ENCODE measurements at regions not wholly inside any gene's neighbourhood (a gene's known extent, or its start where the extent isn't known, plus 50 kb on each side); places are given as distances from the start of the nearest gene placed in this dataset.

DNA sequence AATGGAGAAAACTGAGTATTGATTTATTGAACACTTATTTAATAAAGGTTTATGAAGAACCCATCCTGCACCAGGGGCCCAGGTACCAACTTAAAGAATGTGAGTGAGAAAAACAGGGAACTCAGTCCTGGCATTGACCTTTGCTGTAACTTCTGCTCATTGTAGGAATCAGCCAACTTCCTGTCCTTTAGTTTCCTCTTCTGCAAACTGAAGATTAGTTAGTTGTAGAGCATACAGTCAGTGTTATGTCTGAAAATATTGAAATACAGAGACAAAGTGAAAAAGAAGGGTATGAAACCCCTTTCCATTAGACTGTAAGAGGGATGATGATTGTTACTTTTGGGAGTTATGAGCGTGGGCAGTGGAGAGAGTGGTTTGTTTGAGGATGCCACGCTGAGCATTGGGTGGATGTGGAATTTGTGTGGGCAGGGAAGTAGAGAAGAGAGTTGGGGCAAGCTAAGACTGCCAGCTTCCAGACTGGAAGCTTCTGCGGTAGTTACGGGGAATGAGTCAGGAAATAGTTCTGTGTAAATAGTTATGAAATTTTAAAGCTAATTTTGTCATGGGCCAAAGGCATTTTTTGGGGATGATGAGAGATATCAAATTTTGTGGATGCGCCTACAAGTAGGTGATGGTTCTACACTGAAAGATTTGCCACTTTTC is 89.2 kb downstream of the GPR88 start:
- Histone ChIP-seq H3K79me2 (ENCODE audit: insufficient read depth, low read length) (no peaks in the 10 kb centered on the region), H2BK120ac (ENCODE audit: low read depth, low read length, poor library complexity, severe bottlenecking) (no peak overlapping the region), H4K5ac (ENCODE audit: insufficient read length, low read depth, low read length) (no peak overlapping the region), H3K4ac (ENCODE audit: low read depth, low read length) (no peak overlapping the region), H3K23me2 (ENCODE audit: insufficient read length, low read depth, low read length, poor library complexity, severe bottlenecking) (no peaks in the 10 kb centered on the region), H3K18ac (ENCODE audit: insufficient read length, low read depth, low read length) (no peak overlapping the region), H4K8ac (replicated peaks; ENCODE audit: insufficient read length, low read depth, low read length) (no peak overlapping the region), H4K20me1 (ENCODE audit: control insufficient read depth, insufficient read depth, insufficient read length) (no peaks in the 10 kb centered on the region), H3K14ac (ENCODE audit: insufficient read depth, low read length) (no peak overlapping the region), H3T11ph (ENCODE audit: low read length) (no peak overlapping the region), H3K9ac (ENCODE audit: extremely low read depth, insufficient read length, low read length) (no peak overlapping the region), H3K27me3 (ENCODE audit: insufficient read depth, low read length) (no peaks in the 10 kb centered on the region), H3K4me1 (ENCODE audit: insufficient read depth, low read length) (no peaks in the 10 kb centered on the region), H2BK5ac (ENCODE audit: insufficient read length, low read length) (no peak overlapping the region), H3K79me1 (ENCODE audit: insufficient read depth, low read depth, low read length, poor library complexity, severe bottlenecking) (no peaks in the 10 kb centered on the region), H2BK20ac (ENCODE audit: low read depth, low read length, poor library complexity, severe bottlenecking) (no peak overlapping the region), H4K91ac (ENCODE audit: insufficient read length, low read depth, low read length) (no peak overlapping the region), H3K4me2 (ENCODE audit: insufficient read depth, insufficient read length, low read length) (no peak overlapping the region), H3K27ac (ENCODE audit: insufficient read length, low read depth, low read length) (no peak overlapping the region), H3K9me3 (ENCODE audit: control insufficient read depth, low read depth, low read length) (no peaks in the 10 kb centered on the region), H2BK15ac (ENCODE audit: low read depth, low read length) (no peak overlapping the region), H2AK5ac (ENCODE audit: insufficient read length, low read length) (no peak overlapping the region), H3K23ac (ENCODE audit: insufficient read length, low read depth, low read length) (no peak overlapping the region), H2BK12ac (ENCODE audit: insufficient read length, low read depth, low read length) (no peak overlapping the region), H2AFZ (ENCODE audit: low read length) (no peak overlapping the region), H3K56ac (ENCODE audit: insufficient read length, low read depth, low read length) (no peak overlapping the region)
- H3K4me1 Mint-ChIP-seq, result peaks cover 0 to 2% of the 10 kb centered on the region in 2 experiments; a peak in 2 of 4 replicates
- WGBS (ENCODE audit: extremely low coverage, insufficient read length, low lambda C conversion rate), result no CpG with 5 or more reads among the region's 5 CpGs
- peaks cover 0 to 2% of the 10 kb centered on the region in 2 experiments; a peak in 2 of 5 replicates for H3K9me3 Mint-ChIP-seq
- no peaks in the 10 kb centered on the region for H3K36me3 Mint-ChIP-seq (ENCODE audit: insufficient read depth in 1 of 3, low read depth in 3 of 3)
- no peaks in the 10 kb centered on the region; the same call in 1 of the 2 replicates for H3K27me3 Mint-ChIP-seq (ENCODE audit: low read depth)
- DNase-seq, result no peak
- H3K27ac Mint-ChIP-seq, result no peak overlapping the region
- H3K4me3 Mint-ChIP-seq, result no peak overlapping the region
- TF ChIP-seq, protein P1, sequence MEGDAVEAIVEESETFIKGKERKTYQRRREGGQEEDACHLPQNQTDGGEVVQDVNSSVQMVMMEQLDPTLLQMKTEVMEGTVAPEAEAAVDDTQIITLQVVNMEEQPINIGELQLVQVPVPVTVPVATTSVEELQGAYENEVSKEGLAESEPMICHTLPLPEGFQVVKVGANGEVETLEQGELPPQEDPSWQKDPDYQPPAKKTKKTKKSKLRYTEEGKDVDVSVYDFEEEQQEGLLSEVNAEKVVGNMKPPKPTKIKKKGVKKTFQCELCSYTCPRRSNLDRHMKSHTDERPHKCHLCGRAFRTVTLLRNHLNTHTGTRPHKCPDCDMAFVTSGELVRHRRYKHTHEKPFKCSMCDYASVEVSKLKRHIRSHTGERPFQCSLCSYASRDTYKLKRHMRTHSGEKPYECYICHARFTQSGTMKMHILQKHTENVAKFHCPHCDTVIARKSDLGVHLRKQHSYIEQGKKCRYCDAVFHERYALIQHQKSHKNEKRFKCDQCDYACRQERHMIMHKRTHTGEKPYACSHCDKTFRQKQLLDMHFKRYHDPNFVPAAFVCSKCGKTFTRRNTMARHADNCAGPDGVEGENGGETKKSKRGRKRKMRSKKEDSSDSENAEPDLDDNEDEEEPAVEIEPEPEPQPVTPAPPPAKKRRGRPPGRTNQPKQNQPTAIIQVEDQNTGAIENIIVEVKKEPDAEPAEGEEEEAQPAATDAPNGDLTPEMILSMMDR (conservative IDR thresholded peaks at IDR 0.05), result no peak

Data from H9 (cell line).